HS-5 (cell line): ENCODE measurements at regions not wholly inside any gene's neighbourhood (a gene's known extent, or its start where the extent isn't known, plus 50 kb on each side); places are given as distances from the start of the nearest gene placed in this dataset.

Source experiments
- DNase-seq: peaks from one replicate; pipeline ENCODE4 v3.0.0-alpha.2; 2012; ENCODE audit warnings: low read depth

DNA sequence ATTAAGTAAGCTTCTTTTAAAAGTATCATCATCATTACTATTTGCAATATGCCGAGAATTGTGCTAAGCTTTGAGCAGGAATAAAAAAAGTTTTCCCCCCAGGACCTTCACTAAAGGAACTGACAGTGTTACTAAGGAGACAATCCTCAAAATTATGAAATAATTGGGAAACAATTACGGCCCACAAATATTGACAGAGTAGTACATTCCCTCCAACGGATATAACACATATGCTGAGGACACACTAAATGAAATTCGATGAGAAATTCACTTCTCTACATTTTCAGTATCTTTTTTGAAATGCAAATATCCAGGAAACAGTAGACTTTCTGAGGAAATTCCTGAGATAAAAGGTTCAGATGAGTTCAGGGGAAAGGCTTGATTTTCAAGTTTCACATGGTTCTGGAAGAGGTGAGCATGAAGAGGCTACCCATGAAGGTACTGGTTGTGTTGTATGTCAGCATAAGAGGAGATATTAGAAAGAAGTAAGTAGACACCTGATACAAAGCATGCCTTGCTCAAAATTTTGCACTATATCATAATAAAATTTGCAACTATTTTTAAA lies 171.2 kb upstream of the NR5A2 start:
- DNase-seq: no peak

- peak; percentile 54 for DNase-seq
Measured at GRCh38 chr1:199857108-199857507, 170.4 kb upstream of the NR5A2 start.

DNA sequence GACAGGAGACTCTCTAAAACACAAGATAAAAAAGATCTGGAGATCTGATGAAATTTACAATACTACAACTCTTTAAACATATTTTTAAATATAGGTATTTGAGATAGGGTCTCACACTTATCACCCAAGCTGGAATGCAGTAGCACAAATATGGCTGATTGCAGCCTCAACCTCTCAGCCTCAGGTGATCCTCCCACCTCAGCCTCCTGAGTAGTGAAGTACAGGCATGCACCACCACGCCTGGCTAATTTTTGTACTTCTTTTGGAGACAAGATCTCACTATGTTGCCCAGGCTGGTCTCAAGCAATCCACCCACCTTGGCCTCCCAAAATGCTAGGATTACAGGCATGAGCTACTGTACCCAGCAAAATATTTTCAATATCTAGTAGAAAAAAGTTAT lies 170.0 kb upstream of the NR5A2 start:
- DNase-seq: no peak

- DNase-seq: no peak
Measured at GRCh38 chr1:199858171-199858570, 169.3 kb upstream of the NR5A2 start.

GRCh38 chr1:199858856-199859255 lies 168.7 kb upstream of the NR5A2 start:
- DNase-seq: no peak

DNA sequence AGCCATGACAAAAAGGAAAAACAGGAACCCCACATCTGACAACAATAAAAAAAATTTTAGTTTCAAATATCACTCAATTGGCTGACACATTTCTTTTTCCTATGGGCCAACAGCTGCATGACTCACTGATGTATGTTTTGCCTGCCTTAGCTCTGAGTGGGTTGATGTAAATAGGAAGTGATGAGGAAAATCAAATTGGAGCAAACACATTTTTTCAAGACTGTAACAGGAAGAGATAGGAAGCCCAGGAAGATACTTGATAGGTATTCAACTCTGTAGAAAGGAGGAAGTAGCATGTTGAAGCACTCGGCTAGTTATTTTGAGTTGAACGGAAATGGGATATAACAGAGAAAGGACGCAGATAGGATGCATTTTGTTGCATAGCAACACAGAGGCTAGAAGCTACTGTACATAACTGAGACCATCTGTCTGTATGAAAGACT lies 168.0 kb upstream of the NR5A2 start:
- DNase-seq: peak; percentile 85

DNA sequence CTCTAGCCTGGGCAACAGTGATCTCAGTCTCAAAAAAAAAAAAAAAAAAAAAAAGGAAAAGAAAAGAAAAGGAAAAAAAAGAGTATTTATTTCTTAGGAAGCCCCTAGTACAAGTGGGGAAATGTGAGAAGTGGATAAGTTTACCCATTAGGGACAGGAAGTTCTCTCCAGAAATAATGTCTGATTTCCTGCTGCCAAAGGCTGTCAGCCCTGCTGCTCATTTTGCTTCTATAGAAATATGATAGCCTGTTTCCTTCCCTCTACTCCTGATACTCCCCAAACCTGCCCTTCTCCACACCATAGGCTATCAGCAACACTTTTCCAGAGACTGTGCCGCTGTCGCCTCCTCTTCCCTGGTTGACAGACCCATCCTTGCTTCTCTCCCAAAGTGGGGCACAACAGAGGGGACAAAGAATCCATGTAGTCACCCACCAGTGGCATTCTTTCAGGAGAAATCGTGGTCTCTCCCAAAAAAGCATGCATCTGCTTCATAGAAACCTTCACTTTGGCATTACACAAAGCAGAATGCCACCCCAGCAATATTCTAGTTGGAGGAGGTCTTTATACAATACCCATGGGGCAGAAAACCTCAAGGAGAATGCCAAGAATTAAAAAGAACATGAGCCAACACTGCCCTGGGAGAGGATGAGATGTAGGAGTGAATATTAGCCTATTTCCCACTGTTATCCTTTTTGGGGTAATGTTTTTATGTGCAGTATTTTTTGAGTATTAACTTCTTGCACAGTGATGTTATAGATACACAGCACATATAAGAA lies 166.3 kb upstream of the NR5A2 start:
- no peak for DNase-seq

DNA sequence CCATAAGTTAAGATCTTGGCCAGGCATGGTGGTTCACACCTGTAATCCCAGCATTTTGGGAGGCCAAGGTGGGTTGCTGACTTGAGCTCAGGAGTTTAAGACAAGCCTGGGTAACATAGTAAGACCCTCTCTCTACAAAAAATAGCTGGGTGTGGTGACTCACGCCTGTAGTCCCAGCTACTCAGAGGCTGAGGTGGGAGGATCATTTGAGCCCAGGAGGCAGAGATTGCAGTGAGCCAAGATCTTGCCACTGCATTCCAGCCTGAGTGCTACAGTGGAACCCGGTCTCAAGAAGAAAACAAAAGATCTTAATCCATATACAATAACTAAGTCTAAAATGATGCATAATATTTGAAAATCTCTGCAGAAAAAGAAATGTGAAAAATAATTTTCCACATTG lies 165.5 kb upstream of the NR5A2 start:
- no peak for DNase-seq

DNA sequence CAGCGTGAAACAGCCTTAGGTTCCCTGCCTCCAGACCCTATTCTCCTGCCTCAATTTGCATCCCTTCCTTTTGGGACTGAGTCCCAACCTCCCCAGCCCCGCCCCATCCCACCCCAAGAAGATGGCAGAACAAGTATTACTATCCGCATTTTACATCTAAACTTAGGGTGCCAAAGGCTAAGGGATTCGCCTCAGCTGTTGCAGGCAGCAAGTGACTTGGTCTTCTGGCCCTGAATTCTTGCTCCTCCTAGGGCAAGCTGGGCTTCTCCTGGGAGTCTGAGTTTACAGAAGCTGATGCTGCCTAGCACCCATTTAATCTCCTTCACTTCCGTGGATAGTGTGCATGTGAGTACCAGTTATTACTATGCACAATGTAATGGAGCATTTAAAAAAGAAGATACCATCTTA lies 161.3 kb upstream of the NR5A2 start:
- no peak for DNase-seq

- no peak for DNase-seq
Measured at GRCh38 chr1:199867601-199868000, 159.9 kb upstream of the NR5A2 start.

DNA sequence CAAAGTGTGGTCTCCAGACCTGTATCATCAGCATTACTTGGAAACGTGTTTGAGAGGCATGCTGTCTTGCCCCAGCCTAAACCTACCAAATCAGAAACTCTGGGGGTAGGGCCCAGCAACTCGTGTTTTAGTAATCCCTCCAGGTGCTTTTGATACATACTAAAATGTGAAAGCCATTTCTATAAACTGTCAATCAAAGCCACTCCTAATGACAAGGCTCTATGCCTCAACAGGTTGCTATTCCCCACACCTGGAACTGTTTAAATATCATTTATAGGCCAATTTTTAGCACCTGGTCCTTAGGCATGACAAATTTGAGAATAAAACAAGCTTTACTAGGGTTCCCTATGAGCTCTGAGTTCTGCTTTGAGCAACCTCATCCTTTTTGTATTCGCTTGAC lies 158.7 kb upstream of the NR5A2 start:
- DNase-seq: no peak

DNA sequence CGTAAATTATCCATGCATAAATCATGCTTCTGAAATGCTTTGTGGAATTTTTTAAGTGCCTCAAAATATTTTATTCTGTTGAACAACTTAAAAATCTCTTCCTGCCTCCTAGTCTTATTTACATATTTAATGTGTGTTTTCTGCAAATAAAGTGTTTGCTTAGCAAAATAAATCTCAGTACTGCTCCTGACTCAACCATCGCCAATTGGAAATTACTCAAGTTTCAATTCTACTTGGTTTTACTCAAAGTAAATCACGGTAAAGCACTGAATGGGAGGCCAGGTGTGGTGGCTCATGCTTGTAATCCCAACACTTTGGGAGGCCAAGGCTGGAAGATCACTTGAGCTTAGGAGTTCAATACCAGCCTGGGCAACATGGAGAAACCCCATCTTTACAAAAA lies 152.2 kb upstream of the NR5A2 start:
- DNase-seq: no peak

- DNase-seq: no peak
Measured at GRCh38 chr1:199875856-199876255, 151.7 kb upstream of the NR5A2 start.

DNA sequence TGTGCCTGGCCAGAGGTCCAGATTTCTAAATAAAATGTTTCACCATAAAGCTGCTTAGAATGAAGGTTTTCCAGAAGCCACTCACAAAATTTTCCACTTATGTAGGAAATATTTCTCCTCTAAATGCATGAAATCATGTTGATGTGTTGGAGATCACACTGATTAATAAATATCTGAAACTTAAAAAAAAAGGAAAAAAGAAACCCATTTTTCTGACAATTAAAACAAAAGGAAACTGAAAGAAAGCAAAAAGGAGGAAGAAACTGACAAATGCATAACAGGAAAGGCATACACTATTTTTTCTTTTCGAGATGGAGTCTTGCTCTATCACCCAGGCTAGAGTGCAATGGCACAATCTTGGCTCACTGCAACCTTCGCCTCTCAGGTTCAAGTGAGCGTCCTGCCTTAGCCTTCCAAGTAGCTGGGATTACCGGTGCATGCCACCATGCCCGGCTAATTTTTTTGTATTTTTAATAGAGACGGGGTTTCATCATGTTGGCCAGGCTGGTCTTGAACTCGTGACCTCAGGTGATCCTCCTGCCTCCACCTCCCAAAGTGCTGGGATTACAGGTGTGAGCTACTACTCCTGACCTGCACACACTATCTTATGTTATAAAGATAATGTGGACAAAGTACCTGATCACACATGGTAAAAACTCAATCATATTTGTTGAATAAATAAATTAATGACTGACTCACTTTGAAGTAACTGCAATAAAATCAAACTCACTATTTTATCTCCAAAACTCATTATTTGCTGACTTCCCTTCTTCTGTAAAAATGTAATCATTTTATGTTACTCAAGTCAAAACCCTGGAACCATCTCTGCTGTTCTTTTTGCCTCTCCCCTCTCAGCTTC lies 149.8 kb upstream of the NR5A2 start:
- DNase-seq: no peak

- DNase-seq: no peak
Measured at GRCh38 chr1:199878823-199879222, 148.7 kb upstream of the NR5A2 start.

DNA sequence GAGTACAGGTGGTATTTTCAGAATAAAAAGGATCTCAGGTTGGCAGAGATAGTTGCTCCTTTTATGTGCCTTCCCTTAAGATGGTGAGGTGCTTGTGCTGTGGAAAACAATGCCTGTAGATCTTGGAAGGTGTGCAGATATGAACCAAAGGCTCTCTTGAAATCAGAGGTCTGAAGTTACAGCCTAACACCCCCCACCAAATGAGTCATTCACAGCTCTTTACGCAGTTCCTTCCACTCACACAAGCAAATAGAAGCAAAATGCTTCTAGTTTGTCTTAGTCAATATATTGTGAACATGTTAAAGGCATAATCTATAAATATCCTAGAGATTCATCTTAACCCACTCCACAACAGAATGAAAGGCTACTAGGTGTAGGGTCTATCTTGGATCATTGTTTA lies 128.9 kb upstream of the NR5A2 start:
- no peak for DNase-seq

DNA sequence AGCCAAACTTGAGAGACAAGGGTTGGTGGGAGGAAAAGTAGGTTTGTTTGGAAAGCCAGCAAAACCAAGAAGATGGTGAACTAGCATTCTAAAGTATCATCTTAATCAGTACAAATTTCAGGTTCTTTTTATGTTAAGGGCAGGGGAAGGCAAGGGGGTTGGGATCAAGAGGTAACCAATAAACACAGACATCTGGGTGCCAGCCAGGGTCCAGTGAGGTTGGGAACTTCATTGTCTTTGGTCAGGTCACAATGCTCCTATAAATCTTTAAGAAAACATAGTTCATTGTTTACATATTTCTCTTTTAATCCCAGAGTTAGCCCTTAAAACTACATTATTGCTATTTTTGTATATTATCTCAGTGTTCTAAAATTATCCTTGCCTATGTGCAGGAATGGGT lies 126.2 kb upstream of the NR5A2 start:
- no peak for DNase-seq

- DNase-seq: no peak
Measured at GRCh38 chr1:199907361-199907760, 120.1 kb upstream of the NR5A2 start.

DNA sequence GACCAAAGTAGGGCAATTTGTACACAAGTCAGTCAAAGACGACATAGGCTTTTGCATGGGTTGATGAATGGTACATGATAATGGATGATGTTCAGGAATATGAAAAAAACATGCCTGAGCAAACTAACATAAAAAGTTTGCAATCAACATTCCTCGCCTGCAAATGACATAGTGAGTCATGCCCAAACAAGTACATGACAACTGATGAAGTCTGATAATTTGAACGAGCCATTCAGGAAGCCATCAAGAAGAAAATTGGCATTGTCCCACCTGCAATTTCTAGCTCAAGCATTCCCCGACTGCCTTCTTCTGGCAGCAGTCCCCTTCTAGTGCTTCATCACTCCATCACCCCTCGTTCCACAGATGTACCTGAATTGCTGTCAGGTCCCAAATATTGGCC lies 118.4 kb upstream of the NR5A2 start:
- no peak for DNase-seq

- DNase-seq: no peak
Measured at GRCh38 chr1:199913318-199913717, 114.2 kb upstream of the NR5A2 start.

GRCh38 chr1:199914546-199914945 lies 113.0 kb upstream of the NR5A2 start:
- DNase-seq: no peak

DNA sequence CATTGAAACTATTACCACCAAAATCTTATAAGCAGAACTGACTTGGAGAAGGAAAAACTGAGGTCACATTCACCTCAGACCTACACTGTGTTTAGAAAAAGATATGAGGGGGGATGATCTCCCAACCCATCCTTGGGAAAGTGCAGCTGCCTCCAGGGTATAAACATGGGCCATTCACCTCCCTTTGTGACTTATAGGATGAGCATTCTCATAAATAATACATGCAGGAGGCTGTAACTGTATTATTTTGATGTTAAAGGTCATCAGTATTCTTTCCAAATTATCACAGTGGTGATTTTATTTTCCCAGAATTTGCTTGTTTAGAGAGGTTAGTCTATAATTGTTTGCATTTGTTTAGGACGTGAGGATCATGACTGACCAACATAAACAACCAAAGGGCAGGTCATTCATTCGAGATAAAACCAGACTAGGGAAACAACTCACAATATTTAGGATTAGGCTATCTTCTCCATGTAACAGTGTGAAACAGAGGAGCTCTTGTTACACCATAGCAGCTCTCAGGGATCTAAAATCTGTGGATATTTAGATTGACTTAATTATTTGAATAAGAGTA lies 109.2 kb upstream of the NR5A2 start:
- no peak for DNase-seq

DNA sequence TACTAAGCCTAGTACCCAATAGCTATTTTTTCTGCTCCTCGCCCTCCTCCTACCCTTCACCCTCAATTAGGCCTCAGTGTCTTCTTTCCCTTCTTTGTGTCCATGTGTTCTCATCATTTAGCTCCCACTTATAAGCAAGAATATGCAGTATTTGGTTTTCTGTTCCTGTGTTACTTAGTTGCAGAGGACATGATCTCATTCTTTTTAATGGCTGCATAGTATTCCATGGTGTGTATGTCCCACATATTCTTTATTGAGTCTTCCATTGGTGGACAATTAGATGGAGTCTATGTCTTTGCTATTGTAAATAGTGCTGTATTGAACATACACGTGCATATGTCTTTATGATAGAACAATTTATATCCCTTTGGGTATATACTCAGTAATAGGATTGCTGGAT lies 106.9 kb upstream of the NR5A2 start:
- DNase-seq: no peak
